Ishikawa (cell line): ENCODE measurements at regions not wholly inside any gene's neighbourhood (a gene's known extent, or its start where the extent isn't known, plus 50 kb on each side); places are given as distances from the start of the nearest gene placed in this dataset.

Source experiments
- CEBPB ChIP-seq: IDR thresholded peaks from 2 replicates; pipeline ENCODE4 v1.6.1; 2012
- CREB1 ChIP-seq: IDR thresholded peaks from 2 replicates; pipeline ENCODE4 v1.6.1; 2012; ENCODE audit warnings: low read depth
- EGR1 ChIP-seq: IDR thresholded peaks from 2 replicates; pipeline ENCODE4 v1.6.1; 2012
- EP300 ChIP-seq: IDR thresholded peaks from 2 replicates; pipeline ENCODE4 v1.6.1; 2012; ENCODE audit warnings: borderline replicate concordance
- FOXM1 ChIP-seq: IDR thresholded peaks from 2 replicates; pipeline ENCODE4 v1.6.1; 2012; ENCODE audit warnings: low read depth, borderline replicate concordance
- NFIC ChIP-seq: IDR thresholded peaks from 2 replicates; pipeline ENCODE4 v1.6.1; 2012
- RAD21 ChIP-seq: IDR thresholded peaks from 2 replicates; pipeline ENCODE4 v1.6.1; 2012; ENCODE audit warnings: low read depth
- TAF1 ChIP-seq: IDR thresholded peaks from 2 replicates; pipeline ENCODE4 v1.6.1; 2012; ENCODE audit warnings: low read depth, mild to moderate bottlenecking
- TCF12 ChIP-seq: IDR thresholded peaks from 2 replicates; pipeline ENCODE4 v1.6.1; 2012; ENCODE audit warnings: low read depth
- TEAD4 ChIP-seq: IDR thresholded peaks from 2 replicates; pipeline ENCODE4 v1.6.1; 2012
- YY1 ChIP-seq: IDR thresholded peaks from 2 replicates; pipeline ENCODE4 v1.6.1; 2012; ENCODE audit warnings: low read depth
- ZBTB7A ChIP-seq: IDR thresholded peaks from 2 replicates; pipeline ENCODE4 v1.6.1; 2012; ENCODE audit warnings: low read depth
- TF ChIP-seq, protein P1 (sequence below): IDR thresholded peaks from 2 replicates; pipeline ENCODE4 v1.6.1; 2012; ENCODE audit warnings: low read depth, mild to moderate bottlenecking
- TF ChIP-seq, protein P2 (sequence below): IDR thresholded peaks from 2 replicates; pipeline ENCODE4 v1.6.1; 2012
- TF ChIP-seq, protein P3 (sequence below): IDR thresholded peaks from 2 replicates; pipeline ENCODE4 v1.6.1; 2012

DNA sequence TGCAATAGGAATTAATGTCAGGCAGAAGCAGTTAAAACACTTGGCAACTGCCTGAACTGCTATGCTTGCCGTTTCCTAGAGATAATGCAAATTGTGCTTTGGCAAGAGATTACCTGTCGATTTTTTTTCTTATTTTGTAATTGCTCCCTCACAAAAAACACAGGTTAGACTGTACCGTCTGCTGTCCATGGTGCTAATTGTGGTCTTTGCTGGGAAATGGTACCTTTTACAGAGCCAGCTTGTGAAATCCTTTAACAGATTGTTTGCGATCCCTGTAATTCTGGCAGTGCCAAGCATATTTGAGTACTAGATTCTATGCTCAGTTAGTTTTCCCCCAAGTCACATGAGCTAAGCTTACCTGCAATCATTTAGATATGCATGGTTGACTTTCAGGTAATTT is 2125.8 kb upstream of the WWC1 start:
- TF ChIP-seq, protein P1, sequence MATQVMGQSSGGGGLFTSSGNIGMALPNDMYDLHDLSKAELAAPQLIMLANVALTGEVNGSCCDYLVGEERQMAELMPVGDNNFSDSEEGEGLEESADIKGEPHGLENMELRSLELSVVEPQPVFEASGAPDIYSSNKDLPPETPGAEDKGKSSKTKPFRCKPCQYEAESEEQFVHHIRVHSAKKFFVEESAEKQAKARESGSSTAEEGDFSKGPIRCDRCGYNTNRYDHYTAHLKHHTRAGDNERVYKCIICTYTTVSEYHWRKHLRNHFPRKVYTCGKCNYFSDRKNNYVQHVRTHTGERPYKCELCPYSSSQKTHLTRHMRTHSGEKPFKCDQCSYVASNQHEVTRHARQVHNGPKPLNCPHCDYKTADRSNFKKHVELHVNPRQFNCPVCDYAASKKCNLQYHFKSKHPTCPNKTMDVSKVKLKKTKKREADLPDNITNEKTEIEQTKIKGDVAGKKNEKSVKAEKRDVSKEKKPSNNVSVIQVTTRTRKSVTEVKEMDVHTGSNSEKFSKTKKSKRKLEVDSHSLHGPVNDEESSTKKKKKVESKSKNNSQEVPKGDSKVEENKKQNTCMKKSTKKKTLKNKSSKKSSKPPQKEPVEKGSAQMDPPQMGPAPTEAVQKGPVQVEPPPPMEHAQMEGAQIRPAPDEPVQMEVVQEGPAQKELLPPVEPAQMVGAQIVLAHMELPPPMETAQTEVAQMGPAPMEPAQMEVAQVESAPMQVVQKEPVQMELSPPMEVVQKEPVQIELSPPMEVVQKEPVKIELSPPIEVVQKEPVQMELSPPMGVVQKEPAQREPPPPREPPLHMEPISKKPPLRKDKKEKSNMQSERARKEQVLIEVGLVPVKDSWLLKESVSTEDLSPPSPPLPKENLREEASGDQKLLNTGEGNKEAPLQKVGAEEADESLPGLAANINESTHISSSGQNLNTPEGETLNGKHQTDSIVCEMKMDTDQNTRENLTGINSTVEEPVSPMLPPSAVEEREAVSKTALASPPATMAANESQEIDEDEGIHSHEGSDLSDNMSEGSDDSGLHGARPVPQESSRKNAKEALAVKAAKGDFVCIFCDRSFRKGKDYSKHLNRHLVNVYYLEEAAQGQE = peak; percentile 86
- TF ChIP-seq FOXM1 = no peak

DNA sequence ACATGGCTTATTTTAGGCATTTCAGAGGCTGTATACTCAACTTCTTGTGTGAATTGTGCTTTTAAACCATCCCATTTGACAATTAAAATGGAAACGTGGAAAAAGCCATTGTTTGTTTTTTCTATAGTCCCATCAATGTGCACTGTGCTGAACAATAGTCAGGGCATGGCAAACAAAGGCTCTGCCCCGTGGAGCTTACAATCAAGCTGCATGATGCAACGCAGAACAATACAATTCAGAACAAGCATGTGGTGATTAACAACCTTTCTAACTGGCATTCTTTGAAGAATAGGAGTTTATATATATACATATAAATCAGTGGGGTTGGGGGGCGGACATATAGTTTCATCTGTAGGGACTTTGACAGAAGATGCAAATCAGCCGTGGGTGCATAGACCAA is 2125.4 kb upstream of the WWC1 start:
- TF ChIP-seq, protein P2, sequence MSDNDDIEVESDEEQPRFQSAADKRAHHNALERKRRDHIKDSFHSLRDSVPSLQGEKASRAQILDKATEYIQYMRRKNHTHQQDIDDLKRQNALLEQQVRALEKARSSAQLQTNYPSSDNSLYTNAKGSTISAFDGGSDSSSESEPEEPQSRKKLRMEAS = no peak
- TF ChIP-seq, protein P3, sequence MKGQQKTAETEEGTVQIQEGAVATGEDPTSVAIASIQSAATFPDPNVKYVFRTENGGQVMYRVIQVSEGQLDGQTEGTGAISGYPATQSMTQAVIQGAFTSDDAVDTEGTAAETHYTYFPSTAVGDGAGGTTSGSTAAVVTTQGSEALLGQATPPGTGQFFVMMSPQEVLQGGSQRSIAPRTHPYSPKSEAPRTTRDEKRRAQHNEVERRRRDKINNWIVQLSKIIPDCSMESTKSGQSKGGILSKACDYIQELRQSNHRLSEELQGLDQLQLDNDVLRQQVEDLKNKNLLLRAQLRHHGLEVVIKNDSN = no peak
- TF ChIP-seq CEBPB (no peak), TCF12 (no peak), CREB1 (no peak), YY1 (no peak), EGR1 (no peak), EP300 (no peak), RAD21 (no peak), FOXM1 (no peak)
- TF ChIP-seq, protein P1 = no peak

DNA sequence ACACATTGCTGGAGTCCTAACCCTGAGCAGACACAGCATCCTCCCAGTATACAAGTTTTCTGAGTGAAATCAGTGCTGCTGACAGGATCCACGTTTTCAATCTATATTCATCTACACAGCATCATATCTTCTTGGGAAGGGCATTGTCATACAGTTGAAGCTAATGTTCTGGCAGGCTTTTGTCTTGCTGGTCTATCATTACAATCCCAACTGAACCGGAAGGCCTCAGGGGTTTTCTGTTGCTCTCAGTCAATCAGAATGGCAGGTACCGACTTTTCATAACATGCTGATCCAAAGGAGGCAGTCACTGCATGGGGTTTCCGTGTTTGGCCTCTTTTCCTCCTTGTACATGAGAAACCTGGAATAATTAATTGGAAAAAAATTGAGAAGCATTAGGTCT is 2118.8 kb upstream of the WWC1 start:
- TF ChIP-seq, protein P1 = no peak
- TF ChIP-seq TAF1 (no peak), CREB1 (no peak), EP300 (no peak), CEBPB (no peak), RAD21 (no peak), EGR1 (no peak), TCF12 (no peak)
- TF ChIP-seq, protein P2 = no peak
- TF ChIP-seq, protein P3 = no peak

DNA sequence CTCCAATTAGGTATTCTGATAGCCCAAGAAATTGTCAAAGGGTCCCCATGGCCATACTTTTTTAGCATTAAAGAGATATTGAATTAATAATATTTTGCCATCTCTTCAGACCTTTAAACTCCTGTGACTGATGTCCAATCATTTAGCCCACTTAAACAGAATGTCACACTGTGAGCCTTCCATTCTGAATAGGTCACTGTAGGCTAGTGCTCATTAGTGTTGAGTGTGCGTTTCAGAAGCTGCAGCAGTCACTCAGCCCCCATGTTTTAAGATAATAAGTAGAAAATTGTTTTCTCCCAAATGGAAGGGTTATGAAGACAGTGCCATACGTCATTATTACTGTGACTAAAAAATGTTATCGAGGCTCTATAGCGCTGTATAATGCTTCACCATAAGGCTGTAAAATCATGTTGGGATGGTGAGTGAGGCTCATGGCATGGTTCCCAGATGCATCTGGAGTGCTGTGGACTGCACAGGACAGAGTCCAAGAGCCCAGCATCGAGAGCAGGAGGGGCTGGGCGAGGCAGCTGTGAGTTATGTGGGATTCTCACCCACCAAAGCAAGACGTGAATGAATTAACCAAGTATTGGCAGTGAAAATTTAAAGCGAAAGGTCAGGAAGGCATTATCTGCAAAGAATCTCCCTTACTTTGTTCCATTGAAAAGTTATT is 2112.9 kb upstream of the WWC1 start:
- TF ChIP-seq RAD21 (no peak), FOXM1 (no peak), TAF1 (no peak), EP300 (no peak), ZBTB7A (no peak), TCF12 (no peak)
- TF ChIP-seq, protein P2 = no peak

DNA sequence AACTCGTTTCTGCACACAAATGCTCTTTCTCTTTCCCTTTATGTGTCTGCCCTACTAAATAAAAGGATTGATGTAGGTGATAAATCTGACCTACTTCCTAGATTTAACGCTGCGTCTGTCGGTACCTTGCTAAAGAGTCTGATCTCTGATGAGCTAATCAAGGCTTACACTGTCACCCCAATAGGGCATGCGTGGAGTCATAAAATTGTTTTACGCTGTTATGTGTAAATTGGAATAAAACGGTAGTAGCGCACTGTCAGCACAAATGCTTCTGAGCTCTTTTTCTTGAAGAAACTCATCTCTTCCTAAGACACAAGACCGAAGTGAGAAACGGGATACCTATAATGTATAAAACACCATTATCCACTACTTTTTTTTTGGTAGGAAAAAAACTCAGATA is 2106.3 kb upstream of the WWC1 start:
- no peak for TF ChIP-seq EP300
- TF ChIP-seq, protein P3 = no peak
- TF ChIP-seq, protein P1 = no peak
- no peak for TF ChIP-seq CREB1
- no peak for TF ChIP-seq EGR1
- TF ChIP-seq, protein P2 = no peak
- TF ChIP-seq YY1 = no peak
- no peak for TF ChIP-seq ZBTB7A
- no peak for TF ChIP-seq RAD21
- no peak for TF ChIP-seq TCF12
- TF ChIP-seq TAF1 = no peak
- no peak for TF ChIP-seq CEBPB
- TF ChIP-seq FOXM1 = no peak
- TF ChIP-seq NFIC = no peak
- TF ChIP-seq TEAD4 = no peak
